Prostate gland (tissue), 2 donors: ENCODE measurements at regions not wholly inside any gene's neighbourhood (a gene's known extent, or its start where the extent isn't known, plus 50 kb on each side); places are given as distances from the start of the nearest gene placed in this dataset.
A peak's percentile ranks its signal among the peaks of the same experiment; 100 is the strongest.

Experiments
- DNase-seq: peaks from one replicate; pipeline ENCODE4 v3.0.0-alpha.2; 2019; ENCODE audit warnings: low spot score
- H3K27ac ChIP-seq, 2 donors: fragments of 200-600 bp; sonication (generic); 2 replicates each; pipeline ENCODE4 v1.5.1; 2017 to 2019
- H3K27me3 ChIP-seq: fragments of 200-600 bp; sonication (generic); replicated peaks from 2 replicates; pipeline ENCODE4 v1.5.1; 2019; ENCODE audit not compliant: insufficient read depth
- H3K36me3 ChIP-seq, 2 donors: fragments of 200-600 bp; sonication (generic); 1 replicate in 1 of 2; 2 replicates in 1 of 2; pipeline versions ENCODE4 v1.5.1 to v1.8.1; 2017 to 2019
- H3K4me1 ChIP-seq: fragments of 200-600 bp; sonication (generic); replicated peaks from 2 replicates; pipeline ENCODE4 v1.5.1; 2019
- H3K4me3 ChIP-seq, 2 donors: fragments of 200-600 bp; sonication (generic); 2 replicates each; pipeline ENCODE4 v1.5.1; 2017 to 2019
- H3K9me3 ChIP-seq: fragments of 200-600 bp; sonication (generic); 2 replicates; pipeline ENCODE4 v1.5.1; 2017
- CTCF ChIP-seq, 4 experiments: fragments of 200-600 bp in 2 of 4; fragments of 450-650 bp in 2 of 4; sonication (generic) in 2 of 4; IDR thresholded peaks; 1 replicate in 3 of 4; 2 replicates in 1 of 4; pipeline ENCODE4 v1.5.1; 2016 to 2019; ENCODE audit warnings: antibody characterized with exemption in 4 of 4, mild to moderate bottlenecking in 2 of 4, moderate library complexity in 2 of 4
- POLR2A ChIP-seq: fragments of 450-650 bp; IDR thresholded peaks from one replicate; pipeline ENCODE4 v1.6.1; 2016; ENCODE audit warnings: antibody characterized with exemption, mild to moderate bottlenecking
- POLR2AphosphoS5 ChIP-seq: sonication (generic); formaldehyde crosslinking; IDR thresholded peaks from one replicate; pipeline ENCODE4 v1.6.1; 2017; ENCODE audit warnings: antibody characterized with exemption
- WGBS: methylation state at CpG from one replicate; pipeline ENCODE4 v1.1.5; 2018; 5-methylcytosine and 5-hydroxymethylcytosine counted together
- intact Hi-C: fragments of 100-400 bp; cut with DNase I; formaldehyde crosslinking; loops from one replicate; pipeline ENCODE4 v1.14.2; 2022

- WGBS: 64% methylated on average over 3 of the region's 3 CpGs
- TF ChIP-seq CTCF (IDR thresholded peaks at IDR 0.05) (no peak), POLR2A (no peak), POLR2AphosphoS5 (no peak)
- H3K27me3 ChIP-seq: no peaks in the 10 kb centered on the region
- no peaks in the 10 kb centered on the region for H3K36me3 ChIP-seq
- H3K4me3 ChIP-seq: no peak overlapping the region
- DNase-seq: no peak
- no peak overlapping the region for H3K27ac ChIP-seq
- H3K4me1 ChIP-seq: no peaks in the 10 kb centered on the region
- no peaks in the 10 kb centered on the region for H3K9me3 ChIP-seq
- intact Hi-C loops: no loop called here
Measured at GRCh38 chr5:74112372-74113195, 486.6 kb downstream of the ARHGEF28 start.

- Histone ChIP-seq H3K27me3 (no peaks in the 10 kb centered on the region), H3K27ac (no peak overlapping the region), H3K4me1 (no peaks in the 10 kb centered on the region), H3K36me3 (no peaks in the 10 kb centered on the region), H3K4me3 (no peak overlapping the region), H3K9me3 (no peaks in the 10 kb centered on the region)
- intact Hi-C loops: no loop called here
- 9% methylated on average over 2 of the region's 2 CpGs for WGBS
- DNase-seq: no peak
- TF ChIP-seq POLR2A (no peak), POLR2AphosphoS5 (peak; percentile 21)
Measured at GRCh38 chr5:74111764-74112163, 485.8 kb downstream of the ARHGEF28 start.

GRCh38 chr5:74109344-74109743, 483.3 kb downstream of the ARHGEF28 start:
- Histone ChIP-seq H3K27me3 (no peaks in the 10 kb centered on the region), H3K4me1 (peaks cover 5% of the 10 kb centered on the region), H3K27ac (no peak overlapping the region), H3K9me3 (no peaks in the 10 kb centered on the region), H3K36me3 (no peaks in the 10 kb centered on the region), H3K4me3 (no peak overlapping the region)
- 97% methylated on average over 4 of the region's 4 CpGs for WGBS
- TF ChIP-seq POLR2AphosphoS5: no peak
- TF ChIP-seq CTCF (IDR thresholded peaks at IDR 0.05): no peak
- no peak for TF ChIP-seq POLR2A
- no peak for DNase-seq
- intact Hi-C loops: no loop called here

GRCh38 chr5:74107899-74108298, 481.9 kb downstream of the ARHGEF28 start:
- no peaks in the 10 kb centered on the region for H3K27me3 ChIP-seq
- H3K27ac ChIP-seq: no peak overlapping the region
- H3K4me3 ChIP-seq: no peak overlapping the region
- H3K36me3 ChIP-seq: no peaks in the 10 kb centered on the region
- no peak for TF ChIP-seq POLR2A
- no peak for TF ChIP-seq CTCF (IDR thresholded peaks at IDR 0.05)
- no peak for TF ChIP-seq POLR2AphosphoS5
- intact Hi-C loops: no loop called here
- H3K4me1 ChIP-seq: peaks cover 5% of the 10 kb centered on the region
- no peaks in the 10 kb centered on the region for H3K9me3 ChIP-seq
- no peak for DNase-seq

- Histone ChIP-seq H3K4me1 (peaks cover 5% of the 10 kb centered on the region), H3K27me3 (no peaks in the 10 kb centered on the region), H3K36me3 (no peaks in the 10 kb centered on the region), H3K4me3 (no peak overlapping the region), H3K27ac (peak overlapping the region; percentile 45 to 57), H3K9me3 (no peaks in the 10 kb centered on the region)
- 63% methylated on average over 4 of the region's 4 CpGs for WGBS
- intact Hi-C loops: no loop called here
- DNase-seq: no peak
- TF ChIP-seq POLR2AphosphoS5 (no peak), POLR2A (no peak), CTCF (IDR thresholded peaks at IDR 0.05) (no peak)
Measured at GRCh38 chr5:74105126-74105780, 479.3 kb downstream of the ARHGEF28 start.
